NCI-H1417 treated with DMSO at 0.1 percent for 48 hours (cell line): ENCODE measurements at regions not wholly inside any gene's neighbourhood (a gene's known extent, or its start where the extent isn't known, plus 50 kb on each side); places are given as distances from the start of the nearest gene placed in this dataset.

Experiments
- DNase-seq: peaks from one replicate; lab custom pipeline; 2025; lab: John Stamatoyannopoulos, UW

DNA sequence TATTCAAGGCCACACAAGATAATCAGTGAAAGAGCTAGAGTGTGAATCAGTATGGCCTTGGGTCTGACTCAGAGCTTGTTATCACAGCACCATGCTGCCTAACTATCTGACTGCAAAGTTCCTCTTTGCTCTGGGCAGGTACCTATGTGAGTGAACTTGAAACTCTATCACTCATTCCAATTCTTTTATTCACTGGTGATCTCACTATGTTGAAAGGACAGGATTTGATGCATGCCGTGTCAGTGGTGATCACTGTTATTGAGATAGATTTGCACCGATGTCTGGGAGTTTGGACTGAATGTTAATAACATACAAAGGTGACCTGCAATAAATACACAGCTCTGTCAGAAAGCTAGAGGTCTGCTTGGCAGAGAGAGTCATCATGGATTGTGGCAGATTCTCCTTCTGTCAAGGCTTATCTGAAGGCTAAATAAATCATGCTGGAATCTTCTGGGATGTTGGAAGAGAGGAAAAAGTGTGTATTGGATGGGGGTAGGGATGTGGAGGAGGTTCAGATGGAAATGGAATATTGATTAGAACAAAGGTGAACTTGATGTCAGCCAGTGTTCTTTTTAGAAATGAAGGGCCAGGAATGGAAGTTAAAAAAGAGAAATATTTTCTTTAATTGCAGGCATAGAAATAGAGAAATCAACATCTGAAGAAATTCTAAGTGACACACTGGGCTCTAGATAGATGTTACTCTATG is 91.8 kb upstream of the TNC start:
- DNase-seq = no peak

DNA sequence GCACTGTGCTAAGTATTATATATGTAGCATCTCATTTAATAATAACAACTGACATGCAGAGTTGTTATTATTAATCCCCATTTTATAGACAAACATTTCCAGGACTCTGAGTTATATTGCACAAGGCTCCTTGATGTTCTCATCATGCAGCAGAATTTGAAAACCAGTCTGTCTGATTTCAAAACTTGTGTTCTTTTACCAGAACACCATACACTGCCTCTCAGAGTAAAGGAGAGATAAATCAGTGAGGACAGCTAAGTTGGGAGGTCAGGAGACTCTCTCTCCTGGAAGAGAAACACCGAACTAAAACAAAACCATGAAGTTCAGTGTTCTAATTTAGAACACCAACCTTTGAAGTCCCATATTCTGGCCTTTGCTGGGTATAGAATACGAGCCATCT is 92.7 kb upstream of the TNC start:
- no peak for DNase-seq

DNA sequence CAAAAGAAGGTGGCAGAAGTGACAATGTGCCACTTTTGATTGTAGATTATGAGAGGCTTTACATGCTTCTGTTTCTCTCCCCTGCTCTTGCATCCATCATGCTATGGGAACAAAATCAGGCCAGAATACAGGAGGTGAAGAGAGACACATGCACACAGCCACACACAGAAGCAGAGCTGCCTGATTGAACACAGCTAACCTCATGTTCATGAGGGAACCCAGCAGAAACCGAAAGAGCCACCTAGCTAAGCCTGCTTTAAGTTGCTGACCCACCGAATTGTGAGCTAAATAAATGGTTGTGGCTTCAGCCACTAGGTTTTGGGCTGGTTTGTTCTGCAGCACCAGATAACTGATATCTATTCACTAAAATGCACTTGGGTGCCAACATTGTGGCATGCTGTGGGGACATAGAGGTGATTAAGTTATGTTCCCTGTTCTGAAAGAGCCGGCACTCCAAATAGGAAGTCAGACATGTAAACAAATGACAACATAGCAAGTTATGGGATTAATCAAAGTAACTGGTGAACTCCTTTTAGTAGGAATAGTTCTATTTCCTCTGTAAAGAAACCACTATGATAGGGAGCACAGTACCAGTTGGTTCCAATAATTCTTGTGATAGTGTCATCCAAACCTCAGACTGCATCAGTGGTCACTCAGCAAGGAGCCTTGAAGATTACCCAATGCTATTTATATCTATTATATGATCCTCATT is 93.6 kb upstream of the TNC start:
- no peak for DNase-seq

DNA sequence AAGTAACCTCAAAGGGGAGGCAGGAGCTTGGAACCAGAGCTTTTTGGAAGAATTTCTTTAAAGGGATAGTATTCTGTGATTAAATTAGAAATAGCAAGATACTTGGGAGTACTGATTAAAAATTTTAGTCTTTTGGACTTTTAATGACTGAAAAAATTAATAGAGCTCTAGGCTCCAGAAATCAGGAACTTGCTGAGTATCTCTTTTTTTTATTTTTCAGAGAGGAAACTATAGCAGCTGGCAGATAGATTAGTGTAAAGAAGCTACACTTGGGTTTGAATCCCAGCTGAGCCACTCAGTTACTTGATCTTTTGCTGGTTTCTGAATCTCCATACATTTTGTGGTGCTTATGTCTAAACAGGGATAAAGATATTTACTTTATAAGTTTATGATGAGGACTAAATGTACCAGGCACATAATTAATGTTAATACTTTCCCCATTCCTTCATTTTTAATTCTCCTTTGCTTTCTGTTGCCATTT is 94.2 kb upstream of the TNC start:
- no peak for DNase-seq

DNA sequence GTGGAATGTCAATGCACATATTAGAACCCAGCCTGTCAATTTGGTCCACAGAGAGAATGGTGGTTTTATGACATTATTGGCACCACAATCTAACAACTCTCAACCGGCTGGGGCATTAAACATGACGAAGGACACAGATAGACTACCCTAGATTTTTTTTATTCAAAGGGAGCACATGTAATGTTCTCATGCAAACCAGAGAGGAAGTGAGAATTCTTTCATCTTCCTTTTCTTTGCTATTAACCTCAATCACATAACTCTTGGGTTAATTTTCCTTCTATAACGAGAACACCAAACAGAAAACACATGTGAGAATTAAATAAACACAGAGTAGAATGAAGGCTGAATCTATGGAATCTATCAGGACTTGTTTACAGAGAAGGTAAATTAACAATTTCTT is 94.9 kb upstream of the TNC start:
- DNase-seq = no peak

DNA sequence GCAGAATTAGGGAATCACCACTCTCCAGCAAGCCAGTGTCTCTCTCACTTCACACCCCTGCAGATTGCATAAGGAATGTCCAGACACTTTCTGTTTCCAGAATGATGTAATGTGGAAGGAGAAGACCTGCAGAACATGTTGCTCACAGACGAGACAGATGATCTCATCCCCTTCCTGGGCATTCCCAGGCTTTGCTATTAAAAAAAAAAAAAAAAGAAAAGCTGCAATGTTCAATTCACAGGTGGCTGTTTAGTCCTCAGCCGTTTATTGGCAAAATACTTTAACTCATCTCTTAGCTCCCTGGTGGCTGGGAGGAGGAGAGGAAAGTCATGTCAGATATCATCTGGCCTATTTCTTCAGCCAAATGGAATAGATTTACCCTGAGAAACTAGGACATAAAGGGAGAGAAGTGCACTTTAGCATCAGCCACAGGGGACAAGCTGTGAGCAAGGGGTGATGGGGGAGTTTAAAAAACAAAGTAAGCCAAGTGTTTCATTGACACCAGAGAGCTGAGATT is 95.9 kb upstream of the TNC start:
- DNase-seq = no peak

DNA sequence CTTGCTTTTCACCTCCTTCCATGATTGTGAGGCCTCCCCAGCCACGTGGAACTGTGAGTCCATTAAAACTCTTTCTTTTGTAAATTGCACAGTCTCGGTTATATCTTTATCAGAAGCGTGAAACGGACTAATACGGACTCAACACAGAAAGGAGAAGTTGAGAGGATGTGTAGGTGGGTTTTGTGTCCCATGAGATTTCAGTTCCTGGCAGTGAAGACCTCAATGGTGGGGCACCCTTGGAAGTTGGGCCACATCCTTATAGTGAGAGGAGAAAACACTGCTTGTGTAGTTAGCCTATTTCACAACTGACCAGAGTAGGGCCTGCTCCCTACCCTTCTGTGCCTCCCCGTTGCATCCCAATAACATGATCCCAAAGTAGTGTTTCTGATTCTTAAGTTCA is 98.9 kb upstream of the TNC start:
- no peak for DNase-seq

DNA sequence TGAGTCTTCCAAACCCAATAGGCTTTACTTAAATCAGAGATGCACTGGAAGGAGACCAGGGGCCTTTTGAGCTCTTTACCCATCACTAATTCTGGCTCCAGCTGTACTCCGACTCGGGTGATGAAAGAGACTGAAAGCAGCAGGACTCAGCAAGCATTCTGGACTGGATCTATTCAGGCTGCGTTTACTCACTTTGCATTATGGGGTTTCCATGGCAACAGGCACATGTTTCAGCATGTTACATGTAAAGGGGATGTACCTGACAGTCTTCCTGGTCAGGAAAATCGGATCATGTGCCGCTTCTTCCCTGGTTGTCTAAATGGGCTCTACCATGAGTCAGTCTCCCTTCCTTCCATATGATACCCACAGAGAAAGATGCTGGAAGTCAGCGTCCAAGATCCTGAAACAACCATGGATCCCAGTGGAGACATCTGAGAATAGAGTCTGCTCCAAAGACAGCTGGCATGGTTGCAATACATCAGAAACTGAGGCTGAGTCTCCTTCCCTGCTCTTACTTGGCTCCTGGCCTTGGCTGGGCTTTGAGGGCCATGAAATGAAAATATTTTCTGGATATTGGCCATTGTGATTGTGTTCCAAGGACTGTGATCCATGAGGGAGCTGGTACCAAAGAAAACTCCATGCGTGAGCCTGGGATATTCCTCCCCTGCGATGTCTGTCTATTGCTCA is 102.5 kb upstream of the TNC start:
- no peak for DNase-seq

DNA sequence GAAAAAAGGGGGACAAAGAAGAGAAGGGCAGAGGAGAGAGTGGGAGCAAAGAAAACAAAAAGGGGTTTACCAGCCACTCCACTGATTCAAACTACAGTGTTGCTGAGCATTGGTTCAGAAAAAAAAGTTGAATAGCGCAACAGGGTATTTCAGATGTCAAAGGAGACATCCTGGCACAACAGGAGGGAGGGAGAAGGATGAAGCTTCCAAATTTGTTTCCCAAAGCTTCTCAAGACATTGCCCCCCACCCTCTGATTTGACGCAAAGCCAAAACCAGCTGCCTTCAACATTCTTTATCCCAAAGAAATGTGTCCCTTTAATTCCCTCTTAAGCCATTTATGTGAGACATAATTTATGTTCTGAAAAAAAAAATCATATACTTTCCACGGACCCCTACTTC is 105.5 kb upstream of the TNC start:
- no peak for DNase-seq

DNA sequence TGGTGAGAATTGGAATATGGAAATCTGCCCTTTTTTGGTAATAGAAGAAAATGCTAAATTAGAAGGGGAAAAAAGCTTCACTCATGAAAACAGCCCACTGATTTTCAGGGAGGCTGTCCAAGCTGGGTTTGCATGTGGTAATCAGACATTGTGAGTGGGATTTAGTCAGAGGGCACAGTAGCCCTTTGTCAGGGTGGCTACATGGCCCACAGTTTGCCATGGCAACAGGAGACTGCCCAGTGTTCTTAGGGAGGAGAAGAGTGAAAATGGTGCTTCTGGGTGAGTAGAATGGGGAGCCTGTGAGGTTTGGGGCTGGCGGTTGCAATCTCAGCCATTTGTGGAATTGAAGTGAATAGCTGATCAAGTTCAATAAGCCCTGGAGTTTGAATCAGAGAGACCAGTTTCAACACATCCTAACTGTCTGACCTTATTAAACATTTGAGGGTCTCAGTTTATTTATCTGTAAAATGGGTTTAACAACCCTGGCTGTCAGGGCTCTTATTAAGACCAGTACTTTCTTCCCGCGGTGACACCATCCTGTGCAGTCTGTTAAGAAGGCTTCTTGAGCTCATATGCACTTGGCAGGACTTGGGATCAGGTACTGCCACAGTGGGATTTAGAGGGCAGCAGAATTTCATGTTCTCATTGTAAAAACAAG is 107.6 kb upstream of the TNC start:
- no peak for DNase-seq

DNA sequence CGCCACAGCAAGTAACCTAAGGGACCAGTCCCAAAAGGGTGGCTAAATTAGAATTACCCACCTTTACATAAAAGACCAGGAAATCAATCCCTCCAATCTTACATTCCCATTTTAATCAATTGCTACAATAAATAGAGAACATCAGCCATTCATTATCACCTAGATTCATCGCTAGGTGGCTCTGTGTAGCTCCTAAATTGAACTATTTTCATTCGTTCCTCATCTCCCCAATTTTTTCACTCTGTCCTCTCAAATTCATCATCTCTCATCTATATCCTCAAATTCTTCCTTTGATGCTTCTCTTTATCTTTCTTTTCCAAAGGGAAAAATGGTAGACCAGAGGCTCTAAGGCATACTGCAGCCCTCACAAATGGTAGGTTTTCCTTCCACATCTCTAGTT is 108.2 kb upstream of the TNC start:
- DNase-seq = no peak

DNA sequence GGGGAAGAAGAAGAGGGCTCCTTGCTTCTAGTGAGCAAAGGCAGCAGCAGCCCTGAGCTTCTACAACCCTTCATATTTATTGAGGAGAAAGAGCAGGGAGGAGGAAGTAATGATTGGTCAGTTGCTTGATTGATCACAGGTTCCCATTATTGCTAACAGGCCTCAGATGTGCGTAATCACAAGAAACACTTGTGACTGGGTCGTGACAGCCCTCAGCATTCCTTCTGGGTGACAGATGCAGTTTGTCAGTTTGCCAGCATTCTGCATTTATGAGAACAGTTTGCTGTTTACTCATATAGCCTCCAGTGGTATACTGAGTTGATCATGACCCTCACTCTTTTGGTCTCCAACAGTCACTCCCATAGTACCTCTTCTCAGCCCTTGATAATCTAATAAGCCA is 111.5 kb upstream of the TNC start:
- DNase-seq = no peak

DNA sequence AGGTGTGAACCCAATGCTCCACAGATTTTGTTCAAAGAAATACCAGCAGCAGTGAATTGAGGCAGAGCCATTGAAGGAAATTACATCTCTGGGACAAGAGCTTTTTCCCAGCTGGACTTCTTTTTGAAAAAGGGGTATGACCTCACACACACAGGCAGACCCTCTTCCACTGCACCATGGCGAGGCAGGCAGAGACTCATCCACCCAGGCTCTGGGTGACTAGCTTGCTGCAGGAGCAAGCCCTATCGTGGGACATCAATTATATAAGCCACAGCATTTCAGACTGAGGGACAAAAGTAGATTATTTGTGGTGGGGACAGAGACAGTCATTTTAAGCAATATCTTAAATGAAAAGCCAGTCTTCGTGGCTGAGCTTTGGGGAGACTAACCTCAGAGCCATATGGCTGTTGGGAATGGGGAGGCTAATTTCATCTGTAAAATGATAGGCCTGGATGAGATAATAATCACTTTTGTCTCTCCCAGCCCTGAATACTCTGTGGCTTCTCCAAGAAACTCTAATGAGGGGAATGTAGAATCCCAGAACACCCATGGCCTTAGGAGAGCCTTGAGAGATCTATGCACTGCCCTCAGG is 113.1 kb upstream of the TNC start:
- DNase-seq = no peak

DNA sequence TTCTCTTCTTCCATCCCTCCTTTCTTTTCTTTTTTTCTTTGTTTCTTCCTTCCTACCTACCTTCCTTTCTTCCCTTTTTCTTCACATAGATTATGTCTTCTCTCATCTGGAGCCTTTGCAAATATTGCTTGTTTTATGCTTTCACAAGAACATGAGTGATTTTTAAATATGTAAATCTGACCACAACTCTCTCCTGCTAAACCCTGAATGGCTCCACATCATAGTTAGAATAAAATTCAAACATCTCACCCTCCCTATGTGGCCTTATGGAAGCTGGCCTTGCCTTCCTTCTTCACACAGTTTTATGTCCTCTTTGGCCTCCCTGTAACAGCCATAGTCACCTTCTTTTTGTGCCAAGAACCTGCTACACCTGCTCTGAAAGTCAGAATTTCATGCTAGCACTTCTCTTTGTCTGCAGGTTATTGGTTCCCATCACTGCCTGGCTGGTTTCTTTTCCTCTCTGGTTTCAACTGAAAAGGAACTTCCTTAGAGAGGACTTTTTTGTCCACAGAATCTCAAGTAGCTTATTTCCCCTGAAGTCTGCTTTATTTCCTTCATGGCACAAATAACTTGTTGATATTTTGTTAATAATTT is 114.3 kb upstream of the TNC start:
- DNase-seq = no peak

DNA sequence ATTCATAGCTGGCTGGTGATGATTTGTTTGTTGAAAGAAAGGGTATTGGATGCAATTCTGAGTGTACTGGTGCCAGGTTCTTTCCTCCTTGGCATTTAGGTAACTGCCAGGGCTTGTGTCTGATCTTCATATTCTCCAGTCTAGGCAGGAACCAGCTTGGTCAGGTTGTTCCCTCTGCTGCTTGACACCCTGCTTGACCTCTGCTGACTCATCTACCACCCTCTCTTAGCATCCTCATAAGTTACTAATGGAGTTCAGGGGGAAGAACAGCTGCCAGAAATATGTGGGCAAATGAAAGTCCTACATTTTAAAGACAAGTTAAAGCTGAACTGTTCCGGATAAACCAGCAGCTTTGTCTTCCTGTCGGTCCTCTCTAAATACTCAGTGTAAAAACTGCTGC is 116.1 kb upstream of the TNC start:
- no peak for DNase-seq

DNA sequence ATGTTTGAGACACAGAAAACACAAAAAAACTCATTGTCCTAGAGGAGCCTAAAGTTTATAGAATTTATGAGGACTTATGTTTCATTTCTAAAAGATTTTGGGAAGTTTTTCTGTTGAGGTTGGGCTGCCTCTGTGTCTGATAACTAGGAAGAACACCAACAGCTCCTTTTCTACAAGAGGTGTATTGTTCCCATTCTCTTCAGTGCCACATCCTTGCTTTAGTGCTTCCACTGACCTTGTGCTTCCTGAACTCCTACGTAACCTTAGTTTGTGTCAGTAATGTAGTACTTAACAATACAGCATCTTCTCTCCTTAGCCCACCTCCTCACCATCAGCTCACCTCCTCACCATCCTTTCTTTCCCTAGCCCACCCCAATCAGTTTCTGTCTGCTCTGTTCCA is 117.3 kb upstream of the TNC start:
- DNase-seq = no peak

DNA sequence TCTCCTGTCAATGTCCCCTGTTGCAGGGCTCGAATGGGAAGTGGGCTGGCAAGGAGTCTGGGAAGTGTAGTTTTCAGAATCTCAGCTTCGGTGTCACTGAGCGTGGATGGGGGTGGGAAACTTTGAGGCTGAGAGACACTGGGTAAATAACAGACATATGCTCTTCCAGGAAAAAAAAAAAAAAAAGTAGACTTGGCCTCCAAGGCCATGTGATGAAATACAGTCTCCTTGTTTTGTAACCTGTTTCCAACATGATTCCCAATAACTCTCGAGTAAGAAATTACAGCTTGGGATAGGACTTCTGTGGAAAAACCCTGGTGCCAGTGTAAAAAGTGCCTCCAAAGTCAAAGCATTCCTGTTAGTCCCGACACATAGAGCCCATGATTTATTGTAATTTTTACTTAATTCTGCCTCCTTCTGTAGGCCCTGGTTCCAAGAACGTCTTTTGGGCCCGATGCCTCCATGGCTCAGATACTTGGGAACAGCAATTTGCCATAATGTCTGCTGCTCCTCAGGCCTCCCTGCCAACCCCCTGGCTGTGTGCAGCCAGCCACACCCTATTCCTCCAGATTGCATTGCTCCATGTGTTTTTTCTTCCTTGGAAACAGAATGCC is 119.5 kb upstream of the TNC start:
- no peak for DNase-seq

DNA sequence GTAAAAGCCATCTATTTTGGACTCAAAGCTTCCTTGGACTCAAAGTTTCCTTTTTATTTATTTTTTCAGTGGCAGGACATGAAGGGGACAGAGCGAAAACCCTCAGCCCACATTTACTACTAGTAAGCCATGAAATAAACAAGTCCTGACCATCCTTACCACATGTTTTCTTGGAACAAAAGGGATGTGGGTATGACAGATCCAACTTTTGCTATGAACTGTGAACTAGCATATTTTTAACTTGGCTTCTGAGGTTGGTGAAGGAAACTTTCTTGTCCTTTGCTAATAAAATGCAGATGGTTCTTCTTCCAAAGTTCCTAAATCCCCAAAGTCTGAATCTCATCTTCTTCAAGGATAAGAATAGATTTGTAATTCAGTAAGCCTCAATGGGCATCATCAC is 122.7 kb upstream of the TNC start:
- DNase-seq = no peak

DNA sequence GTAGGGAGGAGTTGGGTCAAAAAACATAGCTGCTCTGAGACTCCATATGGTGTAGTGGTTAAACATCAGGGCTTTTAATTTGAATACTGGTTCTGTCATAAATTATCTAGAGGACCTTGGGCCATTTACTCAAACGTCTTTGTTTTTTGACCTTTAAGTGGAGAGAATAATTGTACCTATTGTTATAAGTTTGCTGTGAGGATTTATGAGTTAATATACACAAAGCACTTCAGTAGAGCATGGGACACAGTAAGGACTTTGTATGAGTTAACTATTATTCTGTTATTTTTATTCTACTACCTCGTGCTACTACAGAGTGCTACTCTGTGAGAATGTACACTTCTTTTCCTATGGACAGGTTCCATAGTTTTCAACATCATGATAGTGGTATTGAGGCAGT is 123.7 kb upstream of the TNC start:
- no peak for DNase-seq

DNA sequence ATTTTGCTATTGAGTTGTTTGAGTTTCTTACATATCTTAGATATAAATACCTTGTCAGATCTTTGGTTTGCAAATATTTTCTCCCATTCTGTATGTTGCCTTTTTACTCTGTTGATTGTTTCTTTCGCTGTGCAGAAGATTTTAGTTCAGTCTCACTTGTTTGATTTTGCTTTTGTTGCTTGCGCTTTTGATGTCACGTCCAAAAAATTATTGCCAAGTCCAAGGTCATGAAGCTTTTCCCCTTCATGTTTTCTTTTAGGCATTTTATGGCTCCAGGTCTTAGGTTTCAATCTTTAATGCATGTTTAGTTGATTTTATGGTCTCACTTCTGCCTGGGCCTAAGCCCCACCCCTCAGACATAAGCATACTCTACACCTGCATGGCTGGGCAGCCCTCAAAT is 131.5 kb upstream of the TNC start:
- no peak for DNase-seq

DNA sequence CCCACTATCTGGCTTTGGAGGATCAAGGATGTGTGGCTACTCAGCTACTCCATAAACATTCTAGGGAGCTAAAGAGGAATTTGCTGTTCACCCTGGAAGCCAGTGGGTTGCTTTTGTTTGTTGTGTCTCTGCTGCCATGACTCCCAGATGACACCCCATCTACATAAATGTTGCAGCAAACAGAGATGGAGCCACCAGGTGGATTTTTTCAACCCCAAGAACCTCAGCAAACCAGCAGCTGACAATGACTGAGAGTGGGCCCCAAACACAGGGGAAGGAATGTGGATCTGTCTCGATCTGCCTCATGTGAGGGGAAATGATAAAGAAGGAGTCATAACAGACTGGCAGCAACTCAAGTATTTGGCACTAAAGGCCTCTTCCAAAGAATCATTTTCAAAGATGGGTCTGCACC is 132.7 kb upstream of the TNC start:
- DNase-seq = no peak
